D721Med (cell line): ENCODE measurements at regions not wholly inside any gene's neighbourhood (a gene's known extent, or its start where the extent isn't known, plus 50 kb on each side); places are given as distances from the start of the nearest gene placed in this dataset.

Experiments used
- DNase-seq: peaks from one replicate; pipeline ENCODE4 v3.0.0; 2011; ENCODE audit warnings: low spot score; ENCODE audit not compliant: insufficient read length
- FAIRE-seq: peaks from 2 replicates; lab custom pipeline; 2011; peaks lifted over from hg19 to GRCh38; lab: Jason Lieb, UNC
- CTCF ChIP-seq: IDR thresholded peaks from 2 replicates; pipeline ENCODE4 v1.5.1; 2012; ENCODE audit warnings: mild to moderate bottlenecking, control low read depth; ENCODE audit not compliant: insufficient read depth; ENCODE audit errors: missing control alignments

- DNase-seq (no peak), FAIRE-seq (no peak)
- TF ChIP-seq CTCF, result no peak
These were observed 77.9 kb downstream of the RFLNA start for GRCh38 chr12:124372831-124373230.

- DNase-seq (no peak), FAIRE-seq (no peak)
- no peak for TF ChIP-seq CTCF
These were observed 77.2 kb downstream of the RFLNA start for GRCh38 chr12:124371970-124372555.

GRCh38 chr12:124371366-124371765 lies 76.5 kb downstream of the RFLNA start:
- FAIRE-seq (no peak), DNase-seq (no peak)
- no peak for TF ChIP-seq CTCF

GRCh38 chr12:124370851-124371250 lies 76.0 kb downstream of the RFLNA start:
- FAIRE-seq, result no peak
- no peak for TF ChIP-seq CTCF
- DNase-seq, result no peak

GRCh38 chr12:124370384-124370783 lies 75.5 kb downstream of the RFLNA start:
- no peak for FAIRE-seq
- no peak for TF ChIP-seq CTCF

GRCh38 chr12:124369827-124370378 lies 75.0 kb downstream of the RFLNA start:
- no peak for TF ChIP-seq CTCF
- FAIRE-seq (no peak), DNase-seq (no peak)

More at GRCh38 chr12:124370384-124370783, 75.5 kb downstream of the RFLNA start:
- no peak for DNase-seq
